Skeletal muscle cell (primary cell): ENCODE measurements at regions not wholly inside any gene's neighbourhood (a gene's known extent, or its start where the extent isn't known, plus 50 kb on each side); places are given as distances from the start of the nearest gene placed in this dataset.
A peak's percentile ranks its signal among the peaks of the same experiment; 100 is the strongest.

ENCODE experiments used
- DNase-seq: peaks from one replicate; pipeline ENCODE4 v3.0.0-alpha.2; 2010; ENCODE audit warnings: low read depth
- H3K4me3 ChIP-seq: 2 replicates; pipeline ENCODE4 v1.5.1; 2011; ENCODE audit warnings: low read depth, mild to moderate bottlenecking, control low read depth, low read length, moderate library complexity

GRCh38 chr13:90416938-90417337 lies 930.5 kb upstream of the MIR17HG start:
- no peak overlapping the region for H3K4me3 ChIP-seq

GRCh38 chr13:90420683-90421082 lies 926.8 kb upstream of the MIR17HG start:
- DNase-seq, result no peak
- no peak overlapping the region for H3K4me3 ChIP-seq

More at GRCh38 chr13:90416938-90417337, 930.5 kb upstream of the MIR17HG start:
- DNase-seq, result no peak

- no peak for DNase-seq
- H3K4me3 ChIP-seq, result no peak overlapping the region
Measured at GRCh38 chr13:90427322-90428272, 919.9 kb upstream of the MIR17HG start.

DNA sequence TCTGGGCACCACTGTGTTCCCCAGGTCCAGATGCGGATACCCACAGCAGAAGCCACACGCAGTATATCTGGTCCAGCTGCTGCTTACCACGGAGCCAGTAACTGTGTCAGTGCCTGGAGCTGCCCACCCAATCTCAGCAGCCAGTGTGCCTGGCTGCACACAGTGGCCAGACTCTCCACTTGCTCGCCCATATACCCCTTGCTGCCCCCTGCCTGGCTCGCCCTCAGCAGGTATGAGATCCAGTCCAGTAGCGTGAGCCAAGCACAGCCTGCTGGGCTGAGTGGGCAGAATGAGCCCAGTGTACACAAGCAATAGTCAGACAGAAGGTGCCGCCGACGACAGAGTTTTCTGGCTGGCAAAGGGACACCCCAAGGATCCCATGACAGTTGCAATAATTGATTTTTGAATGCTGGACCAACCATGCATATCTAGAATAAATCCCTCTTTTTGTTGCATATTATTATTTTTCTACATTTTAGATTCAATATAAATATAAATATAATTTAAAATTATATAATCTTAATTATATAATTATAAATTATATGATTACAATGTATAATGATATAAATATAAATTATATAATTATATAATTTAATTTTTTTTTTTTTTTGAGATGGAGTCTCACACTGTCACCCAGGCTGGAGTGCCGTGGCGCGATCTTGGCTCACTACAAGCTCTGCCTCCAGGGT lies 918.8 kb upstream of the MIR17HG start:
- no peak for DNase-seq

GRCh38 chr13:90430127-90430526 lies 917.4 kb upstream of the MIR17HG start:
- DNase-seq, result no peak
- no peak overlapping the region for H3K4me3 ChIP-seq

More for the DNA sequence above, 918.8 kb upstream of the MIR17HG start:
- no peak overlapping the region for H3K4me3 ChIP-seq

- H3K4me3 ChIP-seq, result no peak overlapping the region
- DNase-seq, result no peak
Measured at GRCh38 chr13:90436697-90437096, 910.8 kb upstream of the MIR17HG start.

GRCh38 chr13:90438576-90438975 lies 908.9 kb upstream of the MIR17HG start:
- no peak for DNase-seq
- H3K4me3 ChIP-seq, result no peak overlapping the region

DNA sequence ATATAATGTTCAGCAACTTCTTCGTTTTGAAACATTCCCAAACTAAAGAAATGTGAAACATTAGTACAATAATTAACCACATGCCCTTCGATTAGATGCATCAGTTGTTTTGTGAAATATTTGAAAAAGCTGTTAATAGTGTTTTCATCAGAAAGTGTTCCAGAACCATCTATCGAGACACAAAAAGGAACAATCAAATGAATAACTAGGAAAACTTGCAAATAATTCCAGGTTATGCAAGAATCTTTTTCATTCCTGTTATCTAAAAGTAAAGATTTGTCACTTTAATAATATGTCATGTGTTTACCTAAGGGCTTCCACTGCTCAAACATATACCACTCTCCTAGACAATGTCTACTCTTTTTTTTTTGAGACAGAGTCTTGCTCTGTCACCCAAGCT lies 904.2 kb upstream of the MIR17HG start:
- no peak for DNase-seq

DNA sequence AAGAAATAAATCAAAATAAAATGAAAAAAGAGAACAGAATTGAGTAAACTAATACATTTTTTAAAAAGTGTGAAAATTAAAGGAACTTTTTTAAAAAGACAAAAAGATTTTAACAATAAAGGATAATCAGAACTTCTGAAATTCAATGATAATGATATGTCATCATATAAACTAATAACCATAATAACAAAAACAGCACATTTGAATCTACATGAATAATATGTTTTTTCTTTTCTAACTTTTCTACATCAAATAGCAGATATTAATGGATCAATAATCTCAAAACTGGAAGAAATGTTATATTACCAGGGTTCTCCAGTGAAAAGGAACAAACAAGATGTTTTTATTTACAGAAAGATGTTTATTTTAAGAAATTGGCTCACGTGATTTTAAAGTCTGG lies 903.3 kb upstream of the MIR17HG start:
- DNase-seq, result no peak
- no peak overlapping the region for H3K4me3 ChIP-seq

More for the DNA sequence above, 904.2 kb upstream of the MIR17HG start:
- H3K4me3 ChIP-seq, result no peak overlapping the region

DNA sequence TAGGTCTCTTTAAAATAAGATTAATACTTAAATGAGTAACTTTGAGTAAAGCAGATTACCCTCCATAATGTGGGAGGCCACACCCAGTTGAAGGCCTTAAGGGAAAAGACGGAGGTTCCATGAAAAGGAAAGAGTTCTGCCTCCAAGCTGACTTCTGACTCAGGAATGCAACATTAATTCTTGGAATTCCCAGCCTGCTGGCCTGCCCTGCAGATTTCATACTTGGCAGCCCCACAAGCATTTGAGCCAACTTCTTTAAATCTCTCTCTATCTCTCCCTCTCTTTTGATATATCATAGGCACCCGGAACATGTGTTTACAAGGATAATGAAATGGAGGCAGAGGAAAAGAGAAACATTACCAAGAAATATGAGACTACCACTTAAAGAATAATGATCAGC lies 902.3 kb upstream of the MIR17HG start:
- DNase-seq, result peak; percentile 86
- H3K4me3 ChIP-seq, result no peak overlapping the region

DNA sequence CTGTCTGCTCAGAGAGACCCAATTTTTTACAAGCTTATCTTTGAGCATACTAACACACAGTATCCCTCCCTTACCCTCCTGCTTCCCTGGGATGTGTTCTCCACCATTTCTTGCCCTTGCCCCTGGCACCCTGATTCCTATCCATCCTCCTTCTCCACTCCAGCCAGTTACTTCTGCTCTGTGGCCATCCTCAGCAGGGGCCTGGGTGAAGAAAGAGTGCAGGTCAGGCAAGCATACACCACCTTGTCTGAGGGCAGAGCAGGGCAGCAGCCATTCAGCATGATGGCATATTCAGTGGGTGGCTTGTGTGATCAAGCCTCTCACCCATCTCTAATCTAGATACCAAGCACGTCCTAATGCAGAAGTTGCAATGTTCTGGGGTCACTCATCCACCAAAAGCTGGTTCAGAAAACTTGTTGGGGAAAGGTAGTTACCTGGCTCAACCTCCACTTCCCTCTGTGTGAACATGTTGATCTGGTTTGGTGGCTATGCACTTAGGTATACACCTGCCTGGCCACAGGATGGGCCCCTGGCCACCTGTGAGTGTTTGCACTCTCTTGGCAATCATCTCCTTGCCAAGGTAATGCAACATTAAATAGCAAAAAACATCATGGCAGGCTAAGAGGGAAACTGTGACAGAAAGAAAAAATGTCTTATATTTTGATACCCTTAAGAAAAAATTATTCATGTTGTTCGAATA lies 900.3 kb upstream of the MIR17HG start:
- no peak overlapping the region for H3K4me3 ChIP-seq
- DNase-seq, result no peak

- DNase-seq, result peak; percentile 22
- no peak overlapping the region for H3K4me3 ChIP-seq
Measured at GRCh38 chr13:90447734-90448101, 899.8 kb upstream of the MIR17HG start.

DNA sequence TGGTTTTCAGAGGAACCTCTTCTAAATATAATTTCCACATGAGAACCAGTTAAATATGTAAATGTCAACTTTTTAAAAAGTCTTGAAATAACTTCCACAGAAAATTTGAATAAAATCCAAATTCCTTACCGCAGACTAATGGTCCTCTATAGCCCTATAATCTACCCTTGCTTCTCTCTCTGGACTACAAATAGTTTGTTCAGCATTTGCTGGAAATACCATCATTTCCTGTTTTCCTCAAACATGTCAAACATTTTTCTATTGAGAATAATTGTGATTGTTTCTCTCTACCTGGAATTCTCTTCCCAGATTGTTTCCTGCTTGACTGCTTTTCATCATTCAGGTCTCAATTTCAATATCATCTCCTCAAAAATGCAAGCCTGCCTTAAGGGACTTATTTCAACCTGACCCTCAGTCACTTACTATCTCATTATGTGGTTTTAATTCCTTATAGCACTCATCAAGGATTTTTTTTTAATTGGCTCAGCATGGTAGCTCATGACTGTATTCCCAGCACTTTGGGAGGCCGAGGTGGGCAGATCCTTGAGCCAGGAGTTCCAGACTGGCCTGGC lies 898.9 kb upstream of the MIR17HG start:
- H3K4me3 ChIP-seq, result no peak overlapping the region
- no peak for DNase-seq

DNA sequence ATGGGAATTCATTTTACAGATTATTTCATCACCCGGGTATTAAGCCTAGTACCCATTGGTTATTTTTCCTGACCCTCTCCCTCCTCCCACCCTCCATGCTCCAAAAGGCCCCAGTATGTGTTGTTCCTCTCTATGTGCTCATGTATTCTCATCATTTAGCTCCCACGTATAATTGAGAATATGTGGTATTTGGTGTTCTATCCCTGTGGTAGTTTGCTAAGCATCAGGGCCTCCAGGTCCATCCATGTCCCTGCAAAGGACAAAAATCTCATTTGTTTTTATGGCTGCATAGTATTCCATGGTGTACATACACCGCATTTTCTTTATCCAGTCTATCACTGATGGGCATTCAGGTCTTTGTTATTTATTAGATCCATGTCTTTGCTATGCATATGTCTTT lies 894.1 kb upstream of the MIR17HG start:
- no peak overlapping the region for H3K4me3 ChIP-seq
- no peak for DNase-seq

DNA sequence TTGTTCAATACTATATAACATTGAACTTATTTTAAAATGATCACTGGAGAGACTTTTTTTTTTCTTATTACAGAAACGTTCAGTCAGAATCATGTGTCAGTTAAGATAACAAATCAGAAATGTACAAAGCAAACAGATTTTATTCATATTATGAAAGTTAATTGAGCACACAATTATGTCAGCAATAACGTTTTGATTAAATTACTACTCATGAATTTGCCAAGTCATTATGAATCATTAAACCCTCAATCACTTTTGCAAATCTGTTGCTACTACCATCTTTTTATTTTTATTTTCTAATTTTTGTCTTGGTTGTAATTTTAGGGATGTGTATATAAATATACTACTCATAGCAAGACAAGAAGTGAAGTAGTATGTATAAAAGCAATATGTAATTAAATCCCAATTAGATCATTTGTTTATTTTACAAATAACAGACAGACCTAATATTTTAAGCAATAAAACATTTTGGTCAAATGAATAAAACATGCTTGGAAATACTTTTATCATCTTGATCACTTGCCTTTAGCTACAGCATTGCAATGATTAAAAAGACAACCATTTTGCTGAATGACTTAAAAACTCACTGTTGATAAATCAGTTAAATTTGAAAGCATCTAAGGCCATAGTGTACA lies 893.4 kb upstream of the MIR17HG start:
- DNase-seq, result no peak

DNA sequence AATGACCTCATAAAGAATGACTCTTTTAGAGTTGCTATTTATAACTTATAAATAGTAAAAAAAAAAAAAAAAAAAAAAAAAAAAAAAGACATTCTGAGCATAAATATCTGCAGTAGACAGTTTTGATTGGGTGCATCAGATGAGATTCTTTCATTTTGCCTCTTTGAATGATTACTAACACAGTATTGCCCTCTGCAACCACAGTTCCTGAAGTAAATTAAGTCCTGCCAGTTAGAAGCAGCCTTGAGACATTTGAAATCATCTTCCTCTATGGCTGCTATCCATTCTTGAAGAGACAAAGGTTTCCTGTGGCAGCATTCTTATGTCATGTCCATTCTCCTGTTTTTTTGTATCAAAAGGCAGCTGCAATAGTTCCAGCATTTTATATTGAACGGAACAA lies 892.4 kb upstream of the MIR17HG start:
- H3K4me3 ChIP-seq, result no peak overlapping the region
- DNase-seq, result no peak

More for the DNA sequence above, 893.4 kb upstream of the MIR17HG start:
- H3K4me3 ChIP-seq, result no peak overlapping the region

DNA sequence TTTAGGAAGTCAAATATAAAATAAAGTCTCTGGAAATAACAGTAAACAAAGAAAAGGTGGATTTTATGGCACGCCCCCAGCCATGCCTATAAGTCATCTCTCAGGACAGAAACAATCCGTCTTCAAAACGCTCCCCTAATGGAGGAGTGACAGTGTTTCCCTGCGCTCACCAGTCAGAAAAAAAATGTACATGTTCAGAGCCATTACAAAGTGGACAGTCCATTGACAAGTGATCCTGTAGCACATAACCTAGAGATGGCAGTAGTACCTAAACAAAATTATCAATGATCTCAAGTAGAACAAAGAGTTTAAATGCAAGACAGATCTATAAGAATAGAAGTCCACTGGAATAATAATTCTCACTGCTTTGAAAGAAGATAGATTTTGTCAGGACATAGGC lies 891.7 kb upstream of the MIR17HG start:
- no peak overlapping the region for H3K4me3 ChIP-seq
- no peak for DNase-seq

DNA sequence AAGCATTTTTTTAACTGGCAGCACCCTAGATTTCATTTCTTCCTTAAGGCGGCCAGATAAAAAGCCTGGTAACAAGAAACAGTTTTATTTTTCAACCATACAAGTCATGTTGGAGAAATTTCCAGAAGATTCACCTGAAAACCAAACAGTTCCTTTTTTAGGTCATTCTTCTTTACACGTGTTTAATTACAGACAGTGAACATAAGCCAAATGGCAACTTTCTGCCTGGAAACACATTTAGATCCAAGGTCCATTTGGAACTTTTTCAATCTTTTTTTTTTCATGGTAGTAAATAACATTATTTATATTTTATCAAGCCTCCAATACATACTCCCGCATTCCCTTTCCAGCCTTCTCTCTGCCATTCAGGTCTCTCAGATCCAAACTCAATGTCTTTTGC lies 886.1 kb upstream of the MIR17HG start:
- no peak for DNase-seq
- H3K4me3 ChIP-seq, result no peak overlapping the region

DNA sequence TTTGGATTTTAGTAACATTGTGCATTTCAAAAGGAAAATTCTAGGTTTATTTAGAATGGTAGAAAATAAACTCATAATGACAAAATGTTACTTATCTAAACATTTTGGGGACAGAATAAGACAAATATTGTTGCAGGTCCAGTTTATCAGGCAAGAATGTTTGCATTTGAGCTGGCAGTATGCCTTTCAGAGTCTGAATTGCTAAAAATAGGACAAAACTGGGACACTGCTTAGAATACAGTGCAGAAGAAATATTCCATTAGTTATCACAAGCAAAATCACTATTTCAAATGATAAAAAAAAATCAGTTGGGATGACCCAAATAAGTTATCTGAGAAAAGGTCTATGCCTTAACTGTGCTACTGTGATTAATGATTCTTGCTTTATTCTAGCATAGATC lies 870.3 kb upstream of the MIR17HG start:
- H3K4me3 ChIP-seq, result no peak overlapping the region
- no peak for DNase-seq
